ENCODE measurements at regions not wholly inside any gene's neighbourhood (a gene's known extent, or its start where the extent isn't known, plus 50 kb on each side); places are given as distances from the start of the nearest gene placed in this dataset.

DNA sequence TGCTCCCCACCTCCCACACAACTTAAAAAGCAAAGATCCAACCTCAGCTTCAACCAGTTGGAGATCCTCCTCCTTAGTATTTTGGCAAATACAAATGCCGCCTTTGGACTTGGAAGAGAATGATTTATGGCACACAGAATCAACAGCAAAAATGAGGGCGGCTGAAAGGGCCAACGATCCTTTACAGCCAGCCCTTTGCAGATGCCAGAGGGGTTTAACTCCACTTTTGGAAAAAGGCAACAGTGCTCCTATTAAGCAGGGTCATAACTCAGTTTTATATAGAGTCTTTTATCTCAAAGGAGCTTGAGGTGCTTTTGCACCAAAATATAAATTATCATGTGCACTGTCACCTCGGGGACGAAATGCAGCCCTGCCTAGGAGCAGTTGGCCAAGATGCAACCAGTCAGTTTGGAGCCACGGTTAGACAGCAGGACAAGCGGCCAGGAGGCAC, 56.7 kb upstream of the JCAD start:
- no peak overlapping the region for H3K4ac ChIP-seq (ENCODE audit: low read depth, low read length)
- no peaks in the 10 kb centered on the region for H3K9me3 Mint-ChIP-seq
- H2BK20ac ChIP-seq (ENCODE audit: low read depth, low read length, poor library complexity, severe bottlenecking), result no peak overlapping the region
- peaks cover 9 to 19% of the 10 kb centered on the region in 2 experiments for H3K4me1 Mint-ChIP-seq
- no peak overlapping the region for H3K14ac ChIP-seq (ENCODE audit: insufficient read depth, low read length)
- no peak overlapping the region for H3T11ph ChIP-seq (ENCODE audit: low read length)
- no peak overlapping the region for H2AK5ac ChIP-seq (ENCODE audit: insufficient read length, low read length)
- H4K20me1 ChIP-seq (ENCODE audit: control insufficient read depth, insufficient read depth, insufficient read length), result no peaks in the 10 kb centered on the region
- no peak overlapping the region for H3K9ac ChIP-seq (ENCODE audit: extremely low read depth, insufficient read length, low read length)
- H2BK5ac ChIP-seq (ENCODE audit: insufficient read length, low read length), result no peak overlapping the region
- no peak overlapping the region for H4K5ac ChIP-seq (ENCODE audit: insufficient read length, low read depth, low read length)
- no peak overlapping the region for H4K8ac ChIP-seq (replicated peaks; ENCODE audit: insufficient read length, low read depth, low read length)
- H3K56ac ChIP-seq (ENCODE audit: insufficient read length, low read depth, low read length), result no peak overlapping the region
- H3K27ac ChIP-seq (ENCODE audit: insufficient read length, low read depth, low read length), result no peak overlapping the region
- no peak overlapping the region for H4K91ac ChIP-seq (ENCODE audit: insufficient read length, low read depth, low read length)
- no peak overlapping the region for H2AFZ ChIP-seq (ENCODE audit: low read length)
- no peak overlapping the region for H3K23ac ChIP-seq (ENCODE audit: insufficient read length, low read depth, low read length)
- H3K27ac Mint-ChIP-seq, result no peak overlapping the region
- no peak overlapping the region for H3K4me2 ChIP-seq (ENCODE audit: insufficient read depth, insufficient read length, low read length)
- no peak overlapping the region for H3K4me3 Mint-ChIP-seq
- H3K27me3 ChIP-seq (ENCODE audit: insufficient read depth, low read length), result no peaks in the 10 kb centered on the region
- H2BK15ac ChIP-seq (ENCODE audit: low read depth, low read length), result no peak overlapping the region
- WGBS (ENCODE audit: extremely low coverage, insufficient read length, low lambda C conversion rate), result no CpG with 5 or more reads among the region's 7 CpGs
- no peaks in the 10 kb centered on the region for H3K36me3 Mint-ChIP-seq (ENCODE audit: insufficient read depth in 1 of 3, low read depth in 3 of 3)
- H3K18ac ChIP-seq (ENCODE audit: insufficient read length, low read depth, low read length), result no peak overlapping the region
- no peaks in the 10 kb centered on the region for H3K4me1 ChIP-seq (ENCODE audit: insufficient read depth, low read length)
- no peaks in the 10 kb centered on the region for H3K79me1 ChIP-seq (ENCODE audit: insufficient read depth, low read depth, low read length, poor library complexity, severe bottlenecking)
- no peak overlapping the region for H2BK12ac ChIP-seq (ENCODE audit: insufficient read length, low read depth, low read length)
- no peaks in the 10 kb centered on the region for H3K23me2 ChIP-seq (ENCODE audit: insufficient read length, low read depth, low read length, poor library complexity, severe bottlenecking)
- H3K9me3 ChIP-seq (ENCODE audit: control insufficient read depth, low read depth, low read length), result no peaks in the 10 kb centered on the region
- no peak for TF ChIP-seq CTCF (conservative IDR thresholded peaks at IDR 0.05)
- DNase-seq, result no peak
- no peak overlapping the region for H2BK120ac ChIP-seq (ENCODE audit: low read depth, low read length, poor library complexity, severe bottlenecking)
- no peaks in the 10 kb centered on the region for H3K27me3 Mint-ChIP-seq (ENCODE audit: low read depth)
- no peaks in the 10 kb centered on the region for H3K79me2 ChIP-seq (ENCODE audit: insufficient read depth, low read length)
